GF-D8 (cell line): ENCODE measurements at regions not wholly inside any gene's neighbourhood (a gene's known extent, or its start where the extent isn't known, plus 50 kb on each side); places are given as distances from the start of the nearest gene placed in this dataset.
"Not testable (repeated sequence)": the region's sequence is repeated elsewhere in the genome, so short reads cannot be mapped to it uniquely, and the experiment has no call there.

Experiments used
- DNase-seq: peaks from one replicate; lab custom pipeline; 2025; lab: John Stamatoyannopoulos, UW

- DNase-seq, result no peak
These were observed 224.1 kb upstream of the MYLIP start for GRCh38 chr6:15904651-15905376.

GRCh38 chr6:15901141-15902115 lies 227.5 kb upstream of the MYLIP start:
- DNase-seq, result no peak

GRCh38 chr6:15898693-15899092 lies 230.2 kb upstream of the MYLIP start:
- DNase-seq, result no peak

GRCh38 chr6:15897063-15897876 lies 231.6 kb upstream of the MYLIP start:
- no peak for DNase-seq

- DNase-seq, result no peak
These were observed 232.3 kb upstream of the DTNBP1 start for GRCh38 chr6:15894973-15895725.

- DNase-seq, result no peak
These were observed 230.9 kb upstream of the DTNBP1 start for GRCh38 chr6:15893556-15894253.

- DNase-seq, result no peak
These were observed 229.5 kb upstream of the DTNBP1 start for GRCh38 chr6:15892369-15892768.

GRCh38 chr6:15888798-15889772 lies 226.3 kb upstream of the DTNBP1 start:
- DNase-seq, result no peak

- DNase-seq, result no peak
These were observed 224.9 kb upstream of the DTNBP1 start for GRCh38 chr6:15887491-15888461.

GRCh38 chr6:15885624-15886023 lies 222.8 kb upstream of the DTNBP1 start:
- DNase-seq, result no peak

GRCh38 chr6:15883593-15883992 lies 220.8 kb upstream of the DTNBP1 start:
- DNase-seq, result not testable (repeated sequence)

- DNase-seq, result no peak
These were observed 220.1 kb upstream of the DTNBP1 start for GRCh38 chr6:15882915-15883314.

GRCh38 chr6:15882345-15882744 lies 219.5 kb upstream of the DTNBP1 start:
- no peak for DNase-seq

- DNase-seq, result peak; percentile 55
These were observed 218.3 kb upstream of the DTNBP1 start for GRCh38 chr6:15881150-15881549.

GRCh38 chr6:15880262-15880973 lies 217.6 kb upstream of the DTNBP1 start:
- DNase-seq, result no peak

- peak; percentile 69 for DNase-seq
These were observed 216.8 kb upstream of the DTNBP1 start for GRCh38 chr6:15879371-15880261.

- DNase-seq, result no peak
These were observed 214.4 kb upstream of the DTNBP1 start for GRCh38 chr6:15877231-15877630.
